T1000 (cell line): ENCODE measurements at regions not wholly inside any gene's neighbourhood (a gene's known extent, or its start where the extent isn't known, plus 50 kb on each side); places are given as distances from the start of the nearest gene placed in this dataset.
"Not testable (repeated sequence)": the region's sequence is repeated elsewhere in the genome, so short reads cannot be mapped to it uniquely, and the experiment has no call there.

Source experiments
- DNase-seq: peaks from one replicate; lab custom pipeline; 2025; ENCODE audit warnings: mixed read lengths; lab: John Stamatoyannopoulos, UW

- no peak for DNase-seq
Observed at GRCh38 chr4:12173496-12173895, 744.8 kb upstream of the HS3ST1 start.

GRCh38 chr4:12172198-12172973, 743.7 kb upstream of the HS3ST1 start:
- no peak for DNase-seq

GRCh38 chr4:12170308-12170707, 741.6 kb upstream of the HS3ST1 start:
- no peak for DNase-seq

DNA sequence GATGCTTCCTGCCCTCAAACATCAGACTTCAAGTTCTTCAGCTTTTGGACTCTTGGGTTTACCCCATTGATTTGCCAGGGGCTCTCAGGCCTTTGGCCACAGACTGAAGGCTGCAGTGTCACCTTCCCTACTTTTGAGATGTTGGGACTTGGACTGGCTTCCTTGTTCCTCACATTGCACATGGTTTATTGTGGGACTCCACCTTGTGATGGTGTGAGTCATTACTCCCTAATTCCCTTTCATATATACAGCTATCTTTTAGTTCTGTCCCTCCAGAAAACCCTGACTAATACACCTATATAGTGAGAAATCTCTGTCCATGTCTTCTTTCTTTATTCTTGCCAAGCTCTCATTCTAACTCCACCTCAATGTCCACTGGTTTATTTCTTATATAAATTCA, 736.9 kb upstream of the HS3ST1 start:
- DNase-seq: no peak

- DNase-seq: no peak
Observed at GRCh38 chr4:12146339-12146738, 717.6 kb upstream of the HS3ST1 start.

- no peak for DNase-seq
Observed at GRCh38 chr4:12145768-12146167, 717.1 kb upstream of the HS3ST1 start.

DNA sequence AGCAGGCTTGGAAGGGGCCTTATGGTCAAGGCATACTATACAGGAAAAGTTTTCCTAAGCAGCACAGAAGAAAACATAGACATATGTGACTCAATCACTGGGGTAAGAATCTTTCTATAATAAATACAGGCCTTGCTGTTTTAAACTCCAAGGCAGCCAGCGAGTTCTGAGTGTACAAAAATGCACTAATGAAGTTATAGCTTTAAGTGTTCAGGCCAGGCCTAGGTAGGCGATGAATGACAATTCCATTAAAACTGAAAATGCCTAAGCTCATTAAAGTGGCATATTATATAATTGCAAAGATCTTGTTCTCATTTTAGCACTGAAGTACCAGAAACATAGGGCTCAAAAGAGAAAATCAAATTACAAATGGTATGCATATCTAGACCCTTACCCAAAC, 716.4 kb upstream of the HS3ST1 start:
- no peak for DNase-seq

DNA sequence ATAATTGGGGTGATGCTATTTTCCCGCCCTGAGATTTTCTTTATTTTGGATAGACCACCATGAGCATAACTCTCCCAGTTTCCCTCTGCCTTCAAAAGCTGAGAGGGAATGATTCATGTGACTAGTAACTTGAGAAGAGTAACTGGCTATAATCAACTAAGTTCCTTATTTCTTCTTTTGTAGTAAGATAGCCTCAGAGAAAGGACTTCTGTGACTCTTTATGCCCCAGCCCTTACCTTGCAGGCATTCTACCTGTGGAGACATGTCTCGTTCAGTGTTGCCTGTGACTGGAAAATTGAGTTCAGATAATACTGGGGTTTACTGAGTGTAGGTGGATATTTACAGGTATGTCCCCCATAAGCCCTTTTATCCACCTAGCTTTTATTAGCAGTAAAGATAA, 715.4 kb upstream of the HS3ST1 start:
- no peak for DNase-seq

- DNase-seq: no peak
Observed at GRCh38 chr4:12140864-12141263, 712.2 kb upstream of the HS3ST1 start.

DNA sequence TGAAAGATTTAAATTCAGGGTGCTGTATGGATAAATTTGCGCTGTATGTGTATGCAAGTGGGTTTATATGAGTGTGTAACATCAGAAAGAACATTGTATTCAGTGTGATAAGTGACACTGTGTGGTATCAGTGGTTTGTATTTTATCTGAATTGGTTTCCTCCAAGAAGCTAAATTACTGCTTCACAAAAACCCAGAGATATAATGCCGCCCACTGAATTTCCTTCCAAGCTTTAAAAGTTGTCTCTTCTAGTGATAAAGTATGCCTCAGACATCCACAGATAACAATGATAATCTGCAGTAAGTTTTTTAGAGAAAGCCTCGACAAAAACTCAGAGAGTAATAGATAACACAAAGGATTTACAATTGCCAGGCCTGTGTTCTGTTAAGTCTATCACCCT, 710.6 kb upstream of the HS3ST1 start:
- DNase-seq: no peak

- no peak for DNase-seq
Observed at GRCh38 chr4:12138488-12138887, 709.8 kb upstream of the HS3ST1 start.

DNA sequence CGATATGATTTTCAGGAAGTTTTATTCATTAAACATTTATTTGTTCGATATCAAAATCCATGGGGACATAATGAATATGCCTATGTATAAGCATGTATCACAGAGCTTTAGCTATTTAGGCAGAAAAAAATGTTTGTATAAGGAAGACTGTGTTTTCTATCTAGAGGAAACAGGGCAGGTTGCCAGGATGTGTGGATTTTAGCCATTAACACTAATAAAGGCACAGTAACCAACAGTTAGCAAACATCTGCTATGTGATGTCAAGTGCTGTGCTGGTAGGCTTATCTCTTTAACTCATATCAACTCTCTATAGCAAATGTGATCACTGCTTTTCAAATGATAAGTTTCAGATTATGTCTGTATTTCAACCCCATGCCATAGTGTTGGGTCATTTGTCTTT, 708.9 kb upstream of the HS3ST1 start:
- no peak for DNase-seq

DNA sequence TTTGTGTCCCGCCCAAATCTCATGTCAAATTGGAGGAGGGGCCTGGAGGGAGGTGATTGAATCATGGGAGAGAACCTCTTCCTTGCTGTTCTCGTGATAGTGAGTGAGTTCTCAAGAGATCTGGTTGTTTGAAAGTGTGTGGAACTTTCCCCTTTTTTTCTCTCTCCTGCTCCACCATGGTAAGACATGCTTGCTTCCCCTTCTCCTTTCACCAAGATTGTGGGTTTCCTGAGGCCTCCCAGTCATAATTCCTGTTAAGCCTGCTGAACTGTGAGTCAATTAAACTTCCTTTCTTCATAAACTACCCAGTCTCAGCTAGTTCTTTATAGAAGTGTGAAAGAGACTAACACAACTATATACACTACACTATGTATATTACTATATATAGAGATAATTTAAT, 697.8 kb upstream of the HS3ST1 start:
- DNase-seq: no peak

GRCh38 chr4:12124138-12124537, 695.4 kb upstream of the HS3ST1 start:
- DNase-seq: no peak

DNA sequence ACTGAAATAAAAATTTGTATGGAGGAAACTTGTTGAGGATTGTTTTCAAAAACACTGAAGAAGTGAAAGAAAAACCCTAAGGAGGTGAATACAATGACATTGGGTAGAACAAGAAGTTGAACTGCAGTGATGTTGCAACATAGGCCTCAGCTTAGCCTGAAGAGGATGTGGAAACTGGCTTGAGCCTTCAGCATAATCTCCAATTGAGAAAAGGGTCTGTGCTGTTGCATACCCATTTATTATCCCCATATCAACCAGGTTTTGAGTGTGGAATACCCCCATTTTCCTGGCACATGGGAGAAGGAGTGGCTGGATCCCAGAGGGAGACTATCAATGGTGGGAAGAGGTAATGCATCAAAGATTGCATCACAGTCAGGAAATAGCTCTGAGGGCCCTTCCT, 695.0 kb upstream of the HS3ST1 start:
- no peak for DNase-seq

- no peak for DNase-seq
Observed at GRCh38 chr4:12122316-12122715, 693.6 kb upstream of the HS3ST1 start.

- no peak for DNase-seq
Observed at GRCh38 chr4:12120968-12121367, 692.3 kb upstream of the HS3ST1 start.

DNA sequence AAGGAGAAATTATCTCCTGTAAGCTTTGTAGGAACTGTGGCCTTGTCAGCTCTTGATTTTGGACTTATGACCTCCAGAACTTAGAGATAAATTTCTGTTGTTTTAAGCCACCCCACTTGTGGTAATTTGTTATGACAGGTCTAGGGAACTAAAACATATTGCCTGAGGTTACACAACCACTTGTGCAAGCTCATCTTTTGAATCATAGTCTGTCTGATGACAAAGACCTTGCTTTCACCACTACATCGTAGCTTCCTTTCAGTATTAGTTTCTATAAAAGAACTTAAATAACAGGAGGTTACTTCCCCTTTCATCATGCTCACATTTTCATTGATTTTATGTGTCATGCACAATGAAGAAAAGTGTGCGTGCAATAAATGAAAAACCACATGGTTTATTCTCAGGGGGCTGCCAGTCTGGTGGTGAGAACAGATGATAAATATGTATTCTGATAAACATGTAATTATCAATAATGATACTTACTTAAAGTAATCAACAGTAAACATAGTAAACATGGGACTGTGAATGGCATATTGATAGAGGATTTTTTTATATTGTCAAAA, 690.0 kb upstream of the HS3ST1 start:
- no peak for DNase-seq

DNA sequence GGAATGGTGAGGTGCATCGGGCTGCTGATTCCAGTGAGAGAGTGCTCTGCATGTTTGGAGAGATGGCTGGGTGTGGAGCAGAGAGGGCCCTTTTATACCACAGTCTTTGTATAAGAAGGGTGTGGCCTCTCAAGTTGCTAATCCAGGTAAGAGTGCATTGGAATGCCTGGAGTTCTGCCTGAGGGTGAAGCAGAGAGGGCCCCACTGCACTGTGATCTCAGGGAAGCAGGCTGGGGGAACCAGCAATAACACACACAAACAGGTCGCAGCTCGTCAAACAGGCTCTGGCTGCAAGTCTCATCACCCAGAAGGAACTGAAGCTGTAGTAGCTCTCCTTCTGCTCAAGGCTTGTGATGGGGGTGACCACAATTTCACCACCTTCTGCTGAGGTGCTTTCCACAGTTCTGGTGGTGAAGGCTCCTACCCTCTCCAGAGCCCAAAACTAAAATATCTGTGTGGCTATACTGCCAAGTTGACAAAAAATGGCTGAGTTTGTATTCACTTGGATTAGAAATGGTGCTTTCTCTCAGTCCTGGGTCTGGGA, 687.4 kb upstream of the HS3ST1 start:
- no peak for DNase-seq

- no peak for DNase-seq
Observed at GRCh38 chr4:12110627-12111026, 681.9 kb upstream of the HS3ST1 start.

GRCh38 chr4:12109056-12109455, 680.4 kb upstream of the HS3ST1 start:
- not testable (repeated sequence) for DNase-seq

GRCh38 chr4:12105519-12105918, 676.8 kb upstream of the HS3ST1 start:
- DNase-seq: no peak

- DNase-seq: not testable (repeated sequence)
Observed at GRCh38 chr4:12089920-12090319, 661.2 kb upstream of the HS3ST1 start.

DNA sequence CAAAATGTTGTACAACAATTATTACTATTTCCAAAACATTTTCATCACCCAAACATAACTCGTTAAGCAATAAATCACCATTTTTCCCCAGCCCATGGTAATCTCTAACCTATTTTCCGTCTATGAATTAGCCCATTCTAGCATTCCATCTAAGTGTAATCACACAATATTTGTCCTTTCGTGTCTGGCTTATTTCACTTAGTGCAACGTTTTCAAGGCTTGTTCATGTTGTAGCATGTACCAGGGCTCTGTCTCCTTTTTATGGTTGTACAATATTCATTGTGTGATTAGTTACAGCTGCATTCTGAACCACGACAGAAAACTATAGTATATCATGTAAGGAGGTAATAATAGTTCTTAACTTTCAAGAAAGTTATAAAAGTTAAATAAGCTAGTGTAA, 656.0 kb upstream of the HS3ST1 start:
- no peak for DNase-seq
